GM19324 (cell line): ENCODE measurements at regions not wholly inside any gene's neighbourhood (a gene's known extent, or its start where the extent isn't known, plus 50 kb on each side); places are given as distances from the start of the nearest gene placed in this dataset.

Experiments
- ATAC-seq: cut with Tn5 transposase; IDR thresholded peaks from one replicate; pipeline ENCODE4 v1.9.1; 2021; ENCODE audit warnings: mild to moderate bottlenecking, moderate library complexity; ENCODE audit not compliant: unreplicated experiment, low FRiP score

DNA sequence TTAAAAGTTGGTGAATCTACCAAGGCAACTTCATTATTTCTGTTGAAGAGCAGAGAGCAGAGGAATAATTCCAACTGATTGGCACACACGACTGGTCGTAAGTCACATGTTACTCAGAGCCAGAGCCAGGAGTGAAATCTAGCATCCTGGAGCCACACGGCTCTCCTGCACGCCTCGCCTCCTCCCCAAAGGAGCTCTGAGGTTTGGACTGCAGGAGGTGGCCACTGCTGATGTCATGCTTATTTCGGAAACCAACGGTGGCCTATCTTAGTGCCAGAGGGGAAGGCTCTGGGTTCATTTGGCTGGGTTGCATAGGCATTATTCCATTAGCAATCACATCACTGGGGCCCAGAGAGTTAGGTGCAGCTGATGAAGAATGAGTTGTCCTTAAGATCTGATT lies 123.5 kb upstream of the RALGAPA2 start:
- no peak for ATAC-seq

DNA sequence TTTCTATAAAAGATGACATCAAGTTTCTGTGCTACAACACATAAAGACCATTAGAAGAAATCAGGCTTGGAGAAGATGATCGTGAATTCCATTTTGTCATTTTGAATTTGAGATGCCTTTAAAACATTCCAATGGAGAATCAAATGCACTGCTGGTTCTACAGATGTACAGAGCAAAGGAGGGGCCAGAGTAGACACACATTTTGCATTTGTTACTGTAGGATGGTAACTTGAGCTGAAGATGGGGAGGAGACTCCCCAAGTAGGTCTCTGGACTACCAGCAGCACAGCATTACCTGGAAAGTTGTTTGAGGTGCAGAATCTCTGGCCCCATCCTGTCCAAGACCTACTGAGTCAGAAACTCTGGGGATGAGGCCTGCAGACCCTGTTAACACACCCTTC lies 121.6 kb upstream of the RALGAPA2 start:
- ATAC-seq, result no peak

DNA sequence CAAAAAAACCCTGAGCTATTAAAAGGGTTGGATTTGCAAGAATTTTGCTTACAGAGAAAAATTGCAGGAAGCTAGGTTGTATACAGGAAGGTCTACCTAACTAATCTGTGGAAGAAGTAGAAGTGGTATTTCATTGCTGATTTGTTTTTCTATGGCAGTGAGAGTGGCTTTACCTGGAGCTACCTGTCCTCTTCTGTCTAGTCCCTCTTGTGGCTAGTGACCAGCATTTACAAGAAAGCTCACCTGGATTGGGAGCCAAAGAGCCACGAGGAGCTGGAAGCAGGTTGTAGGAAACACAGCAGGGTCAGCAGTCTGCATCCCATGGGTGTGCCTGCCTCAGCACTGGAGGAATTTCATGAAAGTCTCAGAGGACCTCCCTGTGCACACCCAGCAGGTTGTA lies 120.3 kb upstream of the RALGAPA2 start:
- no peak for ATAC-seq

DNA sequence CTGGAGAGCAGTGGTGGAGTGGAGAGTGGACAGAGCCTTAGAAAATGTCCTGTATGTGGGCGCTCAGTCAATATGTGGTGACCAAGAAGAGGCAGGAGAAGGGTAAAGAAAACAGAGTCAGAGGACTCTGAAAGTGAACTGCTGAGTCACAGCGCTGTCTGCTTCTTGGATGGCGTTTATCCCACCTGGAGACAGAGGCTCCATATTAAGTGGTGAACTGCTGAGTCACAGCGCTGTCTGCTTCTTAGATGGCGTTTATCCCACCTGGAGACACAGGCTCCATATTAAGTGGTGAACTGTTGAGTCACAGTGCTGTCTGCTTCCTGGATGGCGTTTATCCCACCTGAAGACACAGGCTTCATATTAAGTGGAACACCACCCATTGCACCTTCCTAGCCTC lies 119.3 kb upstream of the RALGAPA2 start:
- no peak for ATAC-seq

DNA sequence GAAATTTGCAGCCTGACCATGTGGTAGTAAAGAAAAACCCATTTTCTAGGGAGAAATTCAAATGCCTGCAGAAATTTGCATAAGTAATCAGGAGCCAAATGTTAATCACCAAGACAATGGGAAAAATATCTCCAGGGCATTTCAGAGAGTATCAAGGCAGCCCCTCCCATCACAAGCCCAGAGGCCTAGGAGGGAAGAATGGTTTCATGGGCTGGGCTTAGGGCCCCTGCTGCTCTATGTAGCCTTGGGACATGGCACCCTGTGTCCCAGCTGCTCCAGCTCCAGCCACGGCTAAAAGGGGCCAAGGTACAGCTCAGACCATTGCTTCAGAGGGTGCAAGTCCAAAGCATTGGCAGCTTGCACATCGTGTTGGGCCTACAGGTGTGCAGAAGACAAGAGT lies 117.2 kb upstream of the RALGAPA2 start:
- ATAC-seq, result no peak

DNA sequence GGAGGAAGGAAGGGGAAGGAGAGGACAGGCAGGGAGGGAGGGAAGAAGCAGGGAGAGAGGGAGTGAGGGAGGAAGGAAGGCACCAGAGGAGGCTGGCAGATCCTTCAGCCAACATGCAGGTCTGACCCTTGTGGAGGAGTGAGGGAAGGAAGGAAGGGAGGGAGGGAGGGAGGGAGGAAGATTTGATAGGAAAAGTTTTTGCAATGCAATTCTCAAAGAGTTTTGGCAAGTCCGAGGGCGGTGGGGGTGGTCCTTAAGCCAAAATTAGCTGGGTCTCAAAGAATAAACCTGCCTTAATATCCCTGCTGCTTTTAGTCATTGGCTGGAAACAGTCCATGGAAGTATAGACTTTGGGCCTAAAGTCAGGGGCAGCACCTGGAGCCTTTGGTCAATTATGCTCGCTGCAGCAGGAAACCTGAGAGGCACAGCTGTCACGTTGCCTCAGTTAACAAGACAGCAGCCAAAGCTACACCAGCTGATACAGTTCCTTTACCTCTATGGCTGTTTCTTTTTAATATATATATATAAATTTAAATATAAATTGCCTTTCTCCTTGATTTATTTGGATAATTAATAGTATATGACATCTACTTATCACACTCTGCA lies 115.7 kb upstream of the RALGAPA2 start:
- no peak for ATAC-seq

DNA sequence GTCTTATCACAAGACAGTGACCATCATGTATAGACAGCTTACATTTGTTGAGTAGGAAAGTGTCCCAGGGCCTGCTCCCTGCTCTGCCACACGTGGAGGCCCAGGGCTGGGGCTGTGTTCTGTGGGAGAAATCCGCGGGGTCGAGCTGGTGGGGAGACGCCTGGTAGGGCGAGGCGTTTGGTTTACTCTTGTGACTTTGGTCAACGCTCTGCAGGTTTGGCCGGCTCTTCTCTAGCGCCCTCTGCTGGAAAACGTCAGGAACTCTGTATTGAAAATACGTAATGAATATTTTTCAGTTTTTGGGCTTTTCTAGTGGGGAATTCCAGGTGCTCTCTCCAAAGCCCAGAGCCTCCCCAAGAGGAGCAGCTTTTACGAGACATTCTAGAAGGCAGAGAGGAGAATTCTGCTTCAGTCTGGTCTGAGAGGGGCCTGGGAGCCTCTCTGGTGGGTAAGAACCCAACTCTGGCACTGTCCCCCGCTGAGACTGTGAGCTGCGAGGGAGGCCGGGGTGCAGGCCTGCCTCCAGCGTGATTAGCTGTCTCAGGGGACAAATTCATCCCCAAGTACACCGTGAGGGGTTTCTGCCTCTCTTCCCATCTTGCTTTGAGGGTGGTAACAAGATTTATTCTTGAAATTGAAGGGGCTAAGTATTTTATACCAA lies 112.6 kb upstream of the RALGAPA2 start:
- no peak for ATAC-seq

DNA sequence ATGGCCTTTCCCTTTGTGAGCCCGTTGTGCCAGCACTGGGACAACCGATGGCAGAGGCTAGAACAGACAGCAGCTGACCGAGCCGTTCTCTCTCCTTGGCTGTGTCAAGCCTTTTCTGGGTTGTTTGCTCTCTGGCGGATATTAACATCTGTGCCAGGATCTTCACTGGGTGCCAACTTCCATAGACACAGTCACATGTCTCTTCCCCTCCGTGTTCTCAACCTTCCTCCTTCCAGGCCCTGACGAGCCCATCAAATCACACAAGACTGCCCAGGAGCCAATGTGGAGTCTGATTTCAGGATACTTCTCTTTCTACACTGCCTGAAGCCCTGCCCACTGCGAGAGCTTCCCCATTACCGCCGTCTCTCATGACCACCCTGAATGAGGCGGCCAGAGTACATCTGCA lies 111.0 kb upstream of the RALGAPA2 start:
- ATAC-seq, result no peak

DNA sequence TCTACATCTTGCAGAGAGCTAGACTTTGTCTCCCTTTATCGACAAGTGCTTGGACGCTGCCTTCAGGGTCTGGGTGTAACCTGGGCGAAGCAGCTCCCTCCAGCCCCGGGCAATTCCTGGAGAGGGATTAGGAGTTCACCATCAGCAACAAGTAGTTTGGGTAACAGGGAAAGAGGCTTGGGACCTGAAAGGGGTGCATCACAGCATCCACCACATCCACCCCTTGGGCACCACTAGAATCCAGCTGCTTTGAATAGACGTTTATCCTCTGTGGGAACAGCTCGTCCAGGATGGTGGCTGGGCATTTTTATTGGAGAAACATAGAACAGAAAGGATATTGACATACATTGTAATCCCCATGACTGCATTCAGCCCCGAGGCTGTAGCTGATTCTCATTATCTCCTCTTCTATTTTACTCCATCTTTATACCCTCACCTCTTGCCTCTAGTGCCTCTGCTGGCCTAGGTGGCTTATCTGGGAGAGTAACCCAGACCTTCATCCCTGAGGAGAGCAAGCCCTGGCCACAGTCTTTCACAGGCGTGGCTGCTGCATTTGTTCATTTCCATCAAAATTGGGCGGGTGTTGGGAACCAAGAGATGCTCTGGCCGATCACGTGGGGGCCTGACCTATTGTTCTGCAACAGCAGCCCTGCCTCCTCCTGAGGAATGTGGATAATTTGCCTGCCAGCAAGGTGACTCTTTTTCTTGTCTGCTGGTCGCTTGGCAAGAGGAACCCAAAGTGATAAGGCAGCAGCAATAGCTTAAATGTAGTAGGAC lies 109.2 kb upstream of the RALGAPA2 start:
- ATAC-seq, result no peak

DNA sequence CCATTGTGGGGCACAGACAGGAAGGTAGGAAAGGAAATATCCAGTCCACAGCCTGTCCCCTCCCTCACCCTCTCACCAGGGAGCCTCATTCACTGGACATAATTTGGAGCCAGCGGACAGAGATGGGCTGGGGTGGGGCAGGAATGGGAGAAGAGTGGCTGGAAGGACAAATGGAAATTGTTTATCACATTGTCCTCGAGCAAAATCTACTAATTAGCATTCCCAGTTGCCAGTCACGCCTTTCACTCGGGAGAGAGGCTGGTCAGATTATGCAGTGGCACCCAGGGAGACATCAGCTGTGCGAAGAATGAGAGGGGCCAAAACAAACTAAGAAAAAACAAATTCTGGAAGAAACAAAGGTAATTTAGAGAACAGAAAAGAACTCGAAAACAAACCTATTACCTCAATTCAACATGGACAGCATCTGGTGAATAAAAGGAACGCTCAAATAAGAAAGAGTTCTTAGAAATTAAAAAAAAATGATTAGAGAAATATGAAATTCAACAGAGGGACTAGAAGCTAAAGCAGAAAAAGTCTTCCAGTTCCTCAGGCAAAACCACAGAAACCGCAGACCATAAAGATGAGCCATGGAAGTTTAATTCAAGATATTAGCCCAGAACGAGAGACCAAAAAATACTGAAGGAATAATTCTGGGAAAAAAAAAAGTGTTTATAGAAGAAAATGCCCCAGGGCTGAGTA lies 108.5 kb upstream of the RALGAPA2 start:
- ATAC-seq, result no peak

DNA sequence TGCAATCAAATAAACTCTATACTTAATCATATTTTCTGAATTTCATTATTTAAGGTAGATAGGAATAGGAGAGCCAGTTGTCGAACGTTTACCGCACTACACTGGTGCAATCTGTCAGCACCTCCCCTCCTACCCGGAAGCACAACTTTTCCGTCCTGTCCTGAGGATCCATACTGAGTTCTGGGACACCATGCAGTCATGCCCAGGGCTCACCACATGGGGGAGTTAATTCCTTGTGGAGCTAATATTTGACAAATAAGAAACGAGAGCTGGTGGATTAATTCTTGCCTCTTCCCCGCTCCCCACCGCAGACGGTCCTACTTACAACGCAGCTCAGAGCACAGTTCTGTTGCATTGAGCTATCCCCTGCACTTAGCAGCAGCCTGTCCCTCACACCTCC lies 107.7 kb upstream of the RALGAPA2 start:
- ATAC-seq, result no peak

DNA sequence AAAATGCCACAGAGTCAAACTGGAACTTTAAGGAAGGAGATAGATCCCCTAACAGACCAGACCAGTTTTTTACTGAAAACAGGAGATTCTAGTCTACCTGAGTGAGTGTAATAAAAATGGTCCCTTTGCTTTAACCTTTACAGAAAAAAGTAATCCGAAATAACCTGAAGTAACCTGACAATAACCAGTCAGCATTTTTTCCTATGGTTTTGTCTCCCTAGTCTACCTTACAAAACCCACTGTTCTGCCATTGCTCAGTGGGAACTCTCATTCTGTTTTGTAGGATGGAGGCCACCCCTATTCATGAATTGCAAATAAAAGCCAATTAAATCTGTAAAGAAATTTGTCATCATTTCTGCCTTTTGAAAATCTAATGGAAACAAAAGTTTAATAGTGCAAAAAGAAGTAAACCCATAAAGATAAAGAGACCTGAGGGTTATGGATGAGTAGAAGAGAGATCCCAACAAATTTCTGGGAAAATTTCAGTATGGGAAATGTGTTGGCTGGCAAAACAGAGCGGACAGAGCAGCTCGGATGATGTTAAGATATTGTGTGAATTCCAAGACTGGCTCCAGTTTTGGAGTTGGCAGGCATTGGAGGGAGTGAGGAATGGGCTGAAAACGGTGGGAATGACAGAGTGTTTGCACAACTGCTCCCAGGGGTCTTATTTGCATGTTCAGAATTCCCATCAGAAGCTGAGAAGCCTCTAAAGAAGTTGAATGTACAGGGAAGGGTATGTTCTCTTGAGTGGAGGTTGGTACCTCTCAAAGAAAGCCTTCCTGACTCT lies 104.7 kb upstream of the RALGAPA2 start:
- ATAC-seq, result no peak

DNA sequence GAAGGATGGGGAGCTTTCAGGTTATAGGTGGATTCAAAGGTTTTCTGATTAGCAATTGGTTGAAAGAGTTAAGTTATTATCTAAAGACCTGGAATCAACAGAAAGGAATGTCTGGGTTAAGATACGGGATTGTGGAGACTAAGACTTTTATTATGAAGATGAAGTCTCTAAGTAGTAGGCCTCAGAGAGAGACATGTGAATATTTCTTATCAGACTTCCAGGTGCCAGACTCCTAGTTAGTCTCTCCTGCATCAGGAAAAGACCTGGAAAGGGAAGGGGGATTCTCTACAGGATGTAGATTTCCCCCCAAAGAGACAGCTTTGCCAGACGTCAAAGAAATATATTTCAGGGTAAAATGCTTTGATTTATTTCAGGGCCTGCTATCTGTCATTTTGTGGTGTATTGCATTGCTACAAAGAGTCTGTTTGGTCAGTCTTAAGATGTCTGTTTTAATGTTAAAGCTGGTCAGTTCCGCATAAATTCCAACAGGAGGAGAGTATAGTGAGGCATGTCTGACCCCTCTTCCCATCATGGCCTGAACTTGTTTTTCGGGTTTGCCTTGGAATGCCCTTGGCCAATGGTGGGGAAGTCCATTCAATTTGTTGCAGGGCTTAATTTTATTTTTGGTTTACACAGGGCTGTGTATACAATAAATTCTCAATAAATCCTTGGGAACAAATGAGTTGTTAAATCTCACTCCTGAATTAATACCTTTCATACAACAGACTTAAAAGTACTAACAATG lies 103.4 kb upstream of the RALGAPA2 start:
- ATAC-seq, result no peak

DNA sequence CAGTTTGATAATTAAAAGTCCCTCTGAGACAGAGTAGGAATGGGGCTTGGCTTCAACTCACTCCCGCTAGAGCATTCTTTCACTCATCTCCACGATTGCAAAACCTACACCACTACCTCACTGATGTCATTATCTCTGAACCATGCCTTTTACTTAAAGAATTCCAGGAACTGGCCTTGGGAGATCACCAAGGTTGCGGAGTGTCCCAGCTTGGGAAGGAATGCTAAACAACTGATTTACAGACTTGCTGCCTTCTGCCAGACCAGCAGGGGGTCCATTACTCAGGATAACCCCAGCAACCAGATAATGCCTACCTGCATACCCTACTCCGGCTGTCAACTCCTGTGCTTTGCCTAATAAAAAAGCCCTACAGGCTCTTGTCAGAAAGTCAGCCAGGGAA lies 102.2 kb upstream of the RALGAPA2 start:
- no peak for ATAC-seq

DNA sequence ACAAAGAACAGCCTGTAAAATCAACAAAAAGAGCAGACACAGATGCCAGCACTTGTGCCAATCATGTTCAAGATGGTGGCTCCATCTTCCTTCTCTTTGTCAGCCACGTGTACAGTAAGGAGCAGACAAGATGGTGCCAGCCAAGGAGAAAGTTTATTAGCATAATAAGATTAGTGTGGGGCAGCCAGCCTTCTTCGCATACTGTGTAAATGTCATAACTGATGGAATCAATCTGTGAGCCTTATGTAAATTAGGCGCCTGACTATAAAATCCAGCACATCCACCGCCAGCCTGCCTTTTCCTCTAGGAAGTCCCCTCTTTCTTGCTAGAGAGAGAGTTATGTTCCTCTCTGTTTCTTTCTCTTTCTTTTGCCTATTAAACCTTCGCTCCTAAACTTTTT lies 99.7 kb upstream of the RALGAPA2 start:
- ATAC-seq, result no peak

DNA sequence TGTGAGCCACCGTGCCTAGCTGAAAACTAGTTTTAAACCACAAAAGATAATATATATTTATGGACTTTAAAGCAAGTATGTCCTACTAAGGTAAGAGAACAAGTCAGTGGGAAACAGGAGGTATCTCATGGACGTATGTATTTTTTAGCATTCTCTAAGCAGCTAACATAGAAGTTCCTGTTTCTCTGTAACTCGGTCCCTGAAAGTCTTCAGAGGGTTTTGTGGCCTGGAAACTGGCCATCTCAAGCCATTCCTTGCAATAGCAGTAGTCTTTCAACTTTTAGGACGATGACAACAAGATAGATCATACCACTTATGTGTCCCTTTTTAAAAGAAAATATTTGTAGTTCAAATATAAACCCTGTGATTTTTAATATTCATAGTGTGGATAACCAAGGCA lies 95.6 kb upstream of the RALGAPA2 start:
- no peak for ATAC-seq

DNA sequence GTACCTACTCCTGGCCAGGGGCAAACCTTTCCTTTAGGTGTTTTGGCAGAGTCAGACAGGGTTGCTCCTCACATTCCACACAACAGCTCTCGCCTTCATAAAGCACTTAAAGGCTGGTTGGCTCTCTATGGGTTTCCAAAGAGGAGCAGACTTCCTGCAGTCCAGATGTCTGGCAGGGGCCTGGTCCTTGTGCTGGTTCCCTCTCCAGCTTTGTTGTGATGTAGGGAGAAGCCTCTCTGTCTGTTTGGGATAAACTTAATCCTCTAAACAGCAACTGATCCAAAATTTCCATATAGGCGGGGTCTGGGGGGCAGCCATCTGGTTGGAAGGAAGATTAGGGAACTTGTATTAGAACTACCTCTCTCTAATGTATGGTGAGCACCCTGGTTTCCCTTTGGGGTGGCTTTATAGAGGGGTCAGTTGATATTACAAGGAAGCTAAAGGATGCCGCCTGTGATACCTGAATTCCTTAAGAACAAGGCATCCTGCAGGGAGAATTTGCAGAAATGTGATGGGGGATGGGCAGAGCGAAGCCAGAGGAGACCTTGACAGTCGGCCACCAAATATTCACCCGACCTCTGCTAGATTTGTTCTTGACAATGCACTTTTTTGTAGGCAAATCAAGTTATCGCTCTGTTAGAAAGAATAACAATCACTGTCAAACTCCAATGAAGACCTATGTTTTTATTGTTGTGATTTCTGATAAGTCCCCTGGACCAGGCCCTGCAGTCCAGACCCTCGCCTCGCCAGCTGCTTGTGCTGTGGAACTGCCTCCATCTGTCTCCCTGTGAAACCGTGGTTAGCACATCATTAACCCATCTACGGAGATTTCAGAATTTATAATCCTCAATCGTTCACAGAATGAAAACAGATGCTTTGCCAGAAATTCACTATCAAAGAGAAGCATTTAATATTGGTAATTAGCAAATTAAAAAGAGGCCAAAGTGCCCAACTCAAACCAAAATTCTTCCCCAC lies 94.0 kb upstream of the RALGAPA2 start:
- no peak for ATAC-seq

DNA sequence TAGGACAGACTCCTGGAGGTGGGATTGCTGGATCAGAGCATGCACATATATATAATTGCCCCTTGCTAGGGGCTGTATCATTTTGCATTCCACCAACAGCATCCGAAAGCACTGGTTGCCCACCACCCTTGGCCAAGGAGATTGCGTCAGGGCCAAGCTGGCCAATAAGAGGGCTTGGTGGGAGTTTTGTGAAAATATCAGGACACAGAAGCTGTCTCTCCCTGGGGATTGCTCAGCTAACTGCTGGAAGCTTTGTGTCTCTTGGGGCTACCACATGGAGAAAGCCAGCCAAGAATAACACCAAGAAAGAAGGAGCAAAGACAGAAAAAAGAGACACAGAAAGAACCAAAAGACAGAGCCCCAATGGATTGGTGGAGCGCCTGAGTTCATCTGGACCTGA lies 90.6 kb upstream of the RALGAPA2 start:
- no peak for ATAC-seq

DNA sequence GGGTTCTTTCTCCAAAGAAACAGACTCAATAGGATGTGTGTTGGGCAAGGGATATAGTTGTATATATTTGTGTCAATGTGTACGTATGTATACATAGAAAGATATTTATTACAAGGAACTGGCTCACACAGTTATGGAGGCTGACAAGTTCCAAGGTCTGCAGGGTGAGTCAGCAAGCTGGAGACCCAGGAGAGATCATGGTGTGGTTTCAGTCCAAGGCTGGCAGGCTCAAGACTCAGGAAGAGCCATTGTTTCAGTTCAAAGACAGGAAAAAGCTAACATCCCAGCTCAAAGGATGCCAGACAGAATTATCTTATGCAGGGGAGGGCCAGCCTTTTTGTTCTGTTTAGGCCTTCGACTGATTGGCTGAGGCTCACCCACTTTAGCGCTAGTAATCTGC lies 89.9 kb upstream of the RALGAPA2 start:
- ATAC-seq, result no peak
